Mesenchymal stem cell (in vitro differentiated cells and primary cell): ENCODE measurements at regions not wholly inside any gene's neighbourhood (a gene's known extent, or its start where the extent isn't known, plus 50 kb on each side); places are given as distances from the start of the nearest gene placed in this dataset.

ENCODE experiments used
- DNase-seq: peaks from one replicate; pipeline ENCODE4 v3.0.0-alpha.2; 2013
- H2AFZ ChIP-seq: one replicate; pipeline ENCODE4 v1.6.1; 2013; ENCODE audit warnings: low read depth, mild to moderate bottlenecking, control low read depth, inconsistent platforms, low read length, moderate library complexity
- H2AK5ac ChIP-seq: 2 replicates; pipeline ENCODE4 v1.6.1; 2013; ENCODE audit warnings: low read length, moderate library complexity, mild to moderate bottlenecking, inconsistent platforms; ENCODE audit not compliant: severe bottlenecking
- H2BK120ac ChIP-seq: one replicate; pipeline ENCODE4 v1.6.1; 2013; ENCODE audit warnings: low read depth, mild to moderate bottlenecking, inconsistent platforms, low read length, moderate library complexity
- H2BK12ac ChIP-seq, 2 experiments: one replicate each; pipeline ENCODE4 v1.6.1; 2013; ENCODE audit warnings: inconsistent platforms in 2 of 2, low read length in 2 of 2, mild to moderate bottlenecking in 2 of 2, moderate library complexity in 2 of 2, control low read depth in 1 of 2
- H2BK15ac ChIP-seq: one replicate; pipeline ENCODE4 v1.6.1; 2013; ENCODE audit warnings: mild to moderate bottlenecking, low read depth, inconsistent platforms; ENCODE audit not compliant: poor library complexity, severe bottlenecking
- H2BK5ac ChIP-seq: 2 replicates; pipeline ENCODE4 v1.6.1; 2013; ENCODE audit warnings: low read depth, mild to moderate bottlenecking, low read length, control low read depth, inconsistent platforms; ENCODE audit not compliant: poor library complexity, severe bottlenecking
- H3K14ac ChIP-seq, 2 experiments: one replicate each; pipeline ENCODE4 v1.6.1; 2013; ENCODE audit warnings: inconsistent platforms in 2 of 2, low read length in 2 of 2, control low read depth in 1 of 2, mild to moderate bottlenecking in 1 of 2, moderate library complexity in 1 of 2
- H3K18ac ChIP-seq, 2 experiments: one replicate each; pipeline ENCODE4 v1.6.1; 2013; ENCODE audit warnings: inconsistent platforms in 2 of 2, low read length in 2 of 2, control low read depth in 1 of 2, low read depth in 1 of 2, mild to moderate bottlenecking in 1 of 2
- H3K23ac ChIP-seq, 2 experiments: one replicate each; pipeline ENCODE4 v1.6.1; 2013; ENCODE audit warnings: inconsistent platforms in 2 of 2, low read length in 2 of 2, mild to moderate bottlenecking in 2 of 2, moderate library complexity in 2 of 2, control low read depth in 1 of 2
- H3K27ac ChIP-seq: 2 replicates; pipeline ENCODE4 v1.5.1; 2013; ENCODE audit warnings: mild to moderate bottlenecking, moderate library complexity, low read length, control low read depth, inconsistent platforms; ENCODE audit not compliant: poor library complexity, severe bottlenecking
- H3K27me3 ChIP-seq, 2 experiments: 2 replicates each; pipeline versions ENCODE4 v1.6.1 to v1.7.0; 2013; ENCODE audit warnings: low read length in 2 of 2, mild to moderate bottlenecking in 2 of 2, moderate library complexity in 2 of 2, control low read depth in 1 of 2, inconsistent platforms in 1 of 2; ENCODE audit not compliant: control insufficient read depth in 1 of 2, insufficient read depth in 1 of 2
- H3K36me3 ChIP-seq, 2 experiments: 2 replicates each; pipeline versions ENCODE4 v1.6.1 to v1.7.0; 2013; ENCODE audit warnings: low read length in 2 of 2, control low read depth in 1 of 2, inconsistent platforms in 1 of 2, low read depth in 1 of 2, mild to moderate bottlenecking in 1 of 2; ENCODE audit not compliant: insufficient read depth in 2 of 2, control insufficient read depth in 1 of 2
- H3K4ac ChIP-seq, 2 experiments: one replicate each; pipeline ENCODE4 v1.6.1; 2013; ENCODE audit warnings: inconsistent platforms in 2 of 2, low read length in 2 of 2, mild to moderate bottlenecking in 2 of 2, moderate library complexity in 2 of 2, control low read depth in 1 of 2, low read depth in 1 of 2
- H3K4me1 ChIP-seq: 2 replicates; pipeline ENCODE4 v1.6.1; 2013; ENCODE audit warnings: low read depth, low read length, control low read depth; ENCODE audit not compliant: control insufficient read depth, insufficient read depth
- H3K4me2 ChIP-seq: 2 replicates; pipeline ENCODE4 v1.6.1; 2013; ENCODE audit warnings: low read length, mild to moderate bottlenecking, inconsistent platforms; ENCODE audit not compliant: poor library complexity, severe bottlenecking
- H3K4me3 ChIP-seq, 2 experiments: 2 replicates each; pipeline versions ENCODE4 v1.5.1 to v1.7.0; 2013; ENCODE audit warnings: low read length in 2 of 2, mild to moderate bottlenecking in 2 of 2, control low read depth in 1 of 2, low read depth in 1 of 2; ENCODE audit not compliant: insufficient read depth in 1 of 2
- H3K79me1 ChIP-seq: replicated peaks from 2 replicates; pipeline ENCODE4 v1.6.1; 2013; ENCODE audit warnings: mild to moderate bottlenecking, control low read depth, low read length, inconsistent platforms; ENCODE audit not compliant: poor library complexity, severe bottlenecking
- H3K9ac ChIP-seq: 2 replicates; pipeline ENCODE4 v1.7.0; 2013; ENCODE audit warnings: mild to moderate bottlenecking, low read length, moderate library complexity
- H3K9me3 ChIP-seq: 2 replicates; pipeline ENCODE4 v1.7.0; 2013; ENCODE audit warnings: mild to moderate bottlenecking, low read length; ENCODE audit not compliant: control insufficient read depth
- H4K8ac ChIP-seq: one replicate; pipeline ENCODE4 v1.6.1; 2013; ENCODE audit warnings: inconsistent platforms, mild to moderate bottlenecking, low read length, moderate library complexity
- H4K91ac ChIP-seq: one replicate; pipeline ENCODE4 v1.6.1; 2013; ENCODE audit warnings: mild to moderate bottlenecking, low read length, inconsistent platforms
- WGBS: methylation state at CpG from one replicate; pipeline ENCODE4 v1.1.7; 2013; ENCODE audit warnings: mixed read lengths; 5-methylcytosine and 5-hydroxymethylcytosine counted together

- Histone ChIP-seq H3K36me3 (no peaks in the 10 kb centered on the region), H3K4ac (no peak overlapping the region), H3K9ac (no peak overlapping the region), H3K4me1 (no peaks in the 10 kb centered on the region), H3K27me3 (no peaks in the 10 kb centered on the region), H3K23ac (no peak overlapping the region), H3K27ac (no peak overlapping the region), H3K4me3 (no peak overlapping the region), H2BK12ac (no peak overlapping the region), H2BK120ac (no peak overlapping the region), H2AK5ac (no peak overlapping the region), H3K79me1 (no peaks in the 10 kb centered on the region), H2BK15ac (no peak overlapping the region), H3K9me3 (peaks cover 9% of the 10 kb centered on the region), H2AFZ (no peak overlapping the region), H4K8ac (no peak overlapping the region), H3K4me2 (no peak overlapping the region), H3K14ac (no peak overlapping the region), H4K91ac (no peak overlapping the region), H3K18ac (no peak overlapping the region), H2BK5ac (no peak overlapping the region)
- no peak for DNase-seq
Observed at GRCh38 chr17:71301063-71301462, 819.8 kb upstream of the SOX9 start.

DNA sequence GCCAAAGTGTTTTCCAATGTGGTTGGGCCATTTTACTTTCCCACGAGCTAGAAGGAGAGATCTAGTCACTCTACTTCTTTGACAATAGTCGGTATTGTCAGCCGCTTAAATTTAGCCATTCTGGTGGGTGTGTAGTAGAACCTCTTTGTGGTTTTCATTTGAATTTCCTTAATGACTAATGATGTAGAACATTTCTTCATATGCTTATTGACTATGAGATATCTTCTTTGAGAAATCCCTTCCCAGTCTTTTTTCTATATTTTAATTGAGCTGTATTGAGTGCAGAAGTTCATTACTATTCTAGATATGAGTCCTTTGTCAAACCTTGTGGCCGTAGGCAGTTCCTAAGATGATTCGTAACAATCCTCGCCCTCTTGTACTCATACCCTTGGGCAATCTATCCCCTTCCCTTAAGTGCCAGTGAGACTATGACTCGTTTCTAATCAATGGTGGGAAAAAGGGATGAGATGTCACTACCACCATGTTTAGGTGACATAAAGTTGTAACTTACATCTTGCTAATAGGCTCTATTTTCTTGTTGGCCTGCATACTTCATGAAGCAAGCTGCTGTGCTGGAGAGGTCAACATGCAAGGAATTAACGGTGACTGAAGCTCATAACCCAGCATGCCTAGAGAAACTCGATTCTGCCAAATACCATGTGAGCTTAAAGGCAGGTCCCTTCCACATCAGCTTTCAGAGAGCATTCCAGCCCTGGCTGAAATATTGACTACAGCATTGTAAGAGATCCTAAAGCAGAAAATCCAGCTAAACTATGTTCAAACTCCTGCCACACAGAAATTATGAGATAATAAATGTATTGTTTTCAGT, 817.9 kb upstream of the SOX9 start:
- Histone ChIP-seq H3K27ac (no peak overlapping the region), H3K9me3 (peaks cover 9% of the 10 kb centered on the region), H4K91ac (no peak overlapping the region), H3K4me2 (no peak overlapping the region), H2BK5ac (no peak overlapping the region), H3K9ac (no peak overlapping the region), H3K4ac (no peak overlapping the region), H3K14ac (no peak overlapping the region), H3K36me3 (no peaks in the 10 kb centered on the region), H2BK120ac (no peak overlapping the region), H2AFZ (no peak overlapping the region), H3K27me3 (no peaks in the 10 kb centered on the region), H3K4me1 (no peaks in the 10 kb centered on the region), H3K18ac (no peak overlapping the region), H3K23ac (no peak overlapping the region), H2BK15ac (no peak overlapping the region), H3K79me1 (no peaks in the 10 kb centered on the region), H2BK12ac (no peak overlapping the region), H4K8ac (no peak overlapping the region), H2AK5ac (no peak overlapping the region), H3K4me3 (no peak overlapping the region)
- DNase-seq: no peak
- 91% methylated on average over 6 of the region's 9 CpGs for WGBS

GRCh38 chr17:71304498-71305158, 816.2 kb upstream of the SOX9 start:
- Histone ChIP-seq H3K27ac (no peak overlapping the region), H2BK15ac (no peak overlapping the region), H3K79me1 (no peaks in the 10 kb centered on the region), H3K23ac (no peak overlapping the region), H3K14ac (no peak overlapping the region), H4K91ac (no peak overlapping the region), H3K9me3 (peaks cover 9% of the 10 kb centered on the region), H3K4me2 (no peak overlapping the region), H2BK12ac (no peak overlapping the region), H3K4me3 (no peak overlapping the region), H3K4ac (no peak overlapping the region), H3K4me1 (no peaks in the 10 kb centered on the region), H2AK5ac (no peak overlapping the region), H3K18ac (no peak overlapping the region), H3K36me3 (no peaks in the 10 kb centered on the region), H4K8ac (no peak overlapping the region), H3K27me3 (no peaks in the 10 kb centered on the region), H2BK5ac (no peak overlapping the region), H3K9ac (no peak overlapping the region), H2BK120ac (no peak overlapping the region), H2AFZ (no peak overlapping the region)
- WGBS: 93% methylated on average over 5 of the region's 5 CpGs
- DNase-seq: no peak

DNA sequence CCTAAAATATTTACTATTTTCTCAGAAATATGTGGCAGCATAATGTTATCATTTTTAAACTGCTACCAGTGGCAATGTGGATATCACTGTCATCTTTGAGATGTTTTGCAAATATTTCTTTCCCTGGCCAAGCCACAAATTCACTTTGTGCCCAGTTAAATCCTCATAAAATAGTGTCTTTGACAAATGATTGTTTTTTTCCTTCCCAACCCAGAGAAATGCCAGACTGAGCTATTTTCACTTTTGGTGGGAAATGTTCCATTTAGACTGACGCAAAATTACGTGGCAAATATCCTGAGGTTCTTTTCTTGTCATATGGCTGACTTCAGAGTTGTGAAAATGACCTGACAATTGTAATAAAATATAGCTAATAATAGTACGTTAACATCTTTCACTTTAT, 807.0 kb upstream of the SOX9 start:
- Histone ChIP-seq H3K79me1 (no peaks in the 10 kb centered on the region), H2BK120ac (no peak overlapping the region), H3K9me3 (no peaks in the 10 kb centered on the region), H3K36me3 (no peaks in the 10 kb centered on the region), H2BK12ac (no peak overlapping the region), H3K4me3 (no peak overlapping the region), H3K27ac (no peak overlapping the region), H3K27me3 (no peaks in the 10 kb centered on the region), H2BK15ac (no peak overlapping the region), H4K8ac (no peak overlapping the region), H3K23ac (no peak overlapping the region), H3K4ac (no peak overlapping the region), H3K4me1 (no peaks in the 10 kb centered on the region), H2AFZ (no peak overlapping the region), H2AK5ac (no peak overlapping the region), H3K18ac (no peak overlapping the region), H2BK5ac (no peak overlapping the region), H4K91ac (no peak overlapping the region), H3K14ac (no peak overlapping the region), H3K4me2 (no peak overlapping the region), H3K9ac (no peak overlapping the region)
- DNase-seq: no peak
- 100% methylated on average over 2 of the region's 3 CpGs for WGBS
